Tibial nerve (tissue), 4 donors: ENCODE measurements at regions not wholly inside any gene's neighbourhood (a gene's known extent, or its start where the extent isn't known, plus 50 kb on each side); places are given as distances from the start of the nearest gene placed in this dataset.

Experiments
- DNase-seq, 2 donors: peaks; one replicate each; pipeline ENCODE4 v3.0.0-alpha.2; 2019; ENCODE audit warnings: low spot score in 2 of 2
- H3K27ac ChIP-seq, 4 donors: fragments of 200-600 bp; sonication (generic) in 3 of 4; one replicate each; pipeline ENCODE4 v1.5.1; 2017 to 2019; ENCODE audit warnings: mild to moderate bottlenecking in 1 of 4
- H3K27me3 ChIP-seq, 2 donors: fragments of 200-600 bp; sonication (generic) in 1 of 2; one replicate each; pipeline versions ENCODE4 v1.5.1 to v1.6.0; 2017 to 2019
- H3K36me3 ChIP-seq, 3 donors: fragments of 200-600 bp; sonication (generic); one replicate each; pipeline ENCODE4 v1.5.1; 2018 to 2019
- H3K4me1 ChIP-seq, 4 donors: fragments of 200-600 bp; sonication (generic) in 3 of 4; one replicate each; pipeline ENCODE4 v1.5.1; 2017 to 2019
- H3K4me3 ChIP-seq, 4 donors: fragments of 200-600 bp; sonication (generic) in 3 of 4; one replicate each; pipeline ENCODE4 v1.5.1; 2017 to 2019; ENCODE audit warnings: mild to moderate bottlenecking in 1 of 4, moderate library complexity in 1 of 4
- H3K9me3 ChIP-seq, 4 donors: fragments of 200-600 bp; sonication (generic) in 3 of 4; one replicate each; pipeline ENCODE4 v1.5.1; 2017 to 2019
- CTCF ChIP-seq, 5 experiments: fragments of 200-600 bp in 3 of 5; fragments of 450-650 bp in 2 of 5; sonication (generic) in 3 of 5; IDR thresholded peaks; one replicate each; pipeline ENCODE4 v1.5.1; 2016 to 2019; ENCODE audit warnings: antibody characterized with exemption in 5 of 5, mild to moderate bottlenecking in 3 of 5, moderate library complexity in 2 of 5
- EP300 ChIP-seq, 2 donors: sonication (generic); formaldehyde crosslinking; IDR thresholded peaks; one replicate each; pipeline ENCODE4 v1.6.1; 2017; ENCODE audit warnings: antibody characterized with exemption in 2 of 2, mild to moderate bottlenecking in 1 of 2
- POLR2A ChIP-seq, 2 donors: fragments of 450-650 bp; IDR thresholded peaks; one replicate each; pipeline ENCODE4 v1.6.1; 2017; ENCODE audit warnings: antibody characterized with exemption in 2 of 2, mild to moderate bottlenecking in 2 of 2, moderate library complexity in 2 of 2
- WGBS, 2 donors: methylation state at CpG; one replicate each; pipeline ENCODE4 v1.1.5; 2018; 5-methylcytosine and 5-hydroxymethylcytosine counted together

GRCh38 chr1:83704350-83704749 is 294.6 kb downstream of the TTLL7 start:
- no peaks in the 10 kb centered on the region for H3K36me3 ChIP-seq
- no peaks in the 10 kb centered on the region for H3K27me3 ChIP-seq
- no peaks in the 10 kb centered on the region for H3K4me1 ChIP-seq
- H3K9me3 ChIP-seq, result no peaks in the 10 kb centered on the region
- DNase-seq, result no peak
- no peak overlapping the region for H3K27ac ChIP-seq
- TF ChIP-seq CTCF (IDR thresholded peaks at IDR 0.05), result no peak
- no peak for TF ChIP-seq EP300 (IDR thresholded peaks at IDR 0.05)
- TF ChIP-seq POLR2A (IDR thresholded peaks at IDR 0.05), result no peak
- H3K4me3 ChIP-seq, result no peak overlapping the region

DNA sequence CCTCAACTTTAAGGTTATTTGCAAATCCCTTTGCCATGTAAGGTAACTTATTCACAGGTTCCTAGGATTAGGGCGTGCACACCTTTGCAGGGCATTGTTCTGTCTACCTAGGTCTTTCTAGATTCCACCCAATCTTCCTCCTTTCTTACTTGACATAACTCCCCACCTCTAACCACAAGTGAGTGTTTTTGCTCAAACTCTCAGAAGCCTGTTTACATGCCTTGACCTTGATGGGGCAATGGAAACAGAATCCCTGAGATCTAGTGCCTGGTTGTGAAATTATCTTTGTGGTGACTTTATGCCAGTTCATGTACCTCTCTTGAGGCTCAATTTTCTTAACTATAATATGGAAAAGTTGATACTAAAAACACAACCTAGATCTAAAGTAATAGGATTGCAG is 296.6 kb downstream of the TTLL7 start:
- H3K36me3 ChIP-seq, result no peaks in the 10 kb centered on the region
- H3K4me1 ChIP-seq, result no peaks in the 10 kb centered on the region
- no peak overlapping the region for H3K27ac ChIP-seq
- H3K4me3 ChIP-seq, result no peak overlapping the region
- no peaks in the 10 kb centered on the region for H3K9me3 ChIP-seq
- TF ChIP-seq CTCF (IDR thresholded peaks at IDR 0.05) (no peak), POLR2A (IDR thresholded peaks at IDR 0.05) (no peak), EP300 (IDR thresholded peaks at IDR 0.05) (no peak)
- 100% methylated on average over 1 of the region's 1 CpG for WGBS, 2 donors
- H3K27me3 ChIP-seq, result no peaks in the 10 kb centered on the region
- no peak for DNase-seq

- Histone ChIP-seq H3K4me1 (no peaks in the 10 kb centered on the region), H3K27ac (no peak overlapping the region), H3K9me3 (no peaks in the 10 kb centered on the region), H3K27me3 (no peaks in the 10 kb centered on the region), H3K36me3 (no peaks in the 10 kb centered on the region), H3K4me3 (no peak overlapping the region)
- no peak for TF ChIP-seq POLR2A (IDR thresholded peaks at IDR 0.05)
- TF ChIP-seq CTCF (IDR thresholded peaks at IDR 0.05), result no peak
- TF ChIP-seq EP300 (IDR thresholded peaks at IDR 0.05), result no peak
- no peak for DNase-seq
- WGBS, 2 donors, result 92 to 100% methylated on average over 1 to 2 of the region's 2 CpGs
Observed at GRCh38 chr1:83701355-83701754, 297.6 kb downstream of the TTLL7 start.

DNA sequence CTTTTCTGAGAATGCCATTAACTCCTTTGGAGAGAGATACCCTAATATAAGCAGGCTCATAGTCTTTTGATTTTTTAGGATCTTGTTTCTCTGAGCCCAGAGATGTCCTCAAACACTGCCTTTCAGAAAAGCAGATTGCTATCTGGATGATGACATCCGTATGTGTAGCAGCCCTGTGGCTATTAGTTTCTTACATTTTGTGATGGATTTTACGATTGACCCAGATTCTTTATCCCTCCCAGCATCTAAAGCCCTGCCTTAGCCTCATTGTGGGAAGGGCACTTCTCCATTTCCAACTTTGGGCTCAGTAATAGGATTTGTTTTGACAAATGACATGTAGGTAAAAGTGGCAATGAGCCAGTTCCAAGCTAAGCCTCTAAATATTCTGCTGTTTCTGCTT is 300.3 kb downstream of the TTLL7 start:
- no peak overlapping the region for H3K27ac ChIP-seq
- TF ChIP-seq EP300 (IDR thresholded peaks at IDR 0.05) (no peak), POLR2A (IDR thresholded peaks at IDR 0.05) (no peak), CTCF (IDR thresholded peaks at IDR 0.05) (no peak)
- H3K27me3 ChIP-seq, result no peaks in the 10 kb centered on the region
- H3K9me3 ChIP-seq, result no peaks in the 10 kb centered on the region
- H3K4me1 ChIP-seq, result peaks cover 0 to 11% (median 0%) of the 10 kb centered on the region in 4 donors
- H3K4me3 ChIP-seq, result no peak overlapping the region
- WGBS, 2 donors, result 83 to 87% methylated on average over 2 of the region's 2 CpGs
- H3K36me3 ChIP-seq, result no peaks in the 10 kb centered on the region
- no peak for DNase-seq

DNA sequence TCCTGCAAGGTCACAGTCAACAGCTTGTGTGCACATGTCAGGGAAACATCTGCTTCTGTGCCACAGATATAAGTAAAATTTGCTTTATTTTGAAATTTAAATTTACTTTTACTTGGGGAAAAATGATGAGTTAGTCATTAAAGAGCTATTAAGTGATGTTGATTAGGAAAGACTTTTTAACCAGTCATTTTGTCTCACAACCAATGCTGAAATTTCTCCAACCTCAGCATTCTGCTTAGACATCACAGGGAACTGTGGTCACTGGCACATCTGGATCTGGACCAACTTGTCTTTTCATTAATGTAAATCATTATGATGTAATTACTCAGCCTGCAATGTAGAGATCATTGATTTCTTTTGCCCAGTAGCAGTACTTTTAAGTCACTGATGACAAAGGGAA is 301.0 kb downstream of the TTLL7 start:
- Histone ChIP-seq H3K9me3 (no peaks in the 10 kb centered on the region), H3K4me3 (no peak overlapping the region), H3K27me3 (no peaks in the 10 kb centered on the region), H3K27ac (no peak overlapping the region), H3K36me3 (no peaks in the 10 kb centered on the region), H3K4me1 (peaks cover 0 to 15% (median 0%) of the 10 kb centered on the region in 4 donors)
- no peak for DNase-seq
- no peak for TF ChIP-seq EP300 (IDR thresholded peaks at IDR 0.05)
- TF ChIP-seq CTCF (IDR thresholded peaks at IDR 0.05), result no peak
